GM12801 (cell line): ENCODE measurements at regions not wholly inside any gene's neighbourhood (a gene's known extent, or its start where the extent isn't known, plus 50 kb on each side); places are given as distances from the start of the nearest gene placed in this dataset.

Experiments used
- TF ChIP-seq, protein P1 (sequence below): IDR thresholded peaks from one replicate; pipeline ENCODE4 v1.5.1; 2011; ENCODE audit warnings: control low read depth; ENCODE audit not compliant: insufficient read length; ENCODE audit errors: extremely low read depth

GRCh38 chr11:32331792-32332191, 103.5 kb downstream of the WT1 start:
- TF ChIP-seq, protein P1, sequence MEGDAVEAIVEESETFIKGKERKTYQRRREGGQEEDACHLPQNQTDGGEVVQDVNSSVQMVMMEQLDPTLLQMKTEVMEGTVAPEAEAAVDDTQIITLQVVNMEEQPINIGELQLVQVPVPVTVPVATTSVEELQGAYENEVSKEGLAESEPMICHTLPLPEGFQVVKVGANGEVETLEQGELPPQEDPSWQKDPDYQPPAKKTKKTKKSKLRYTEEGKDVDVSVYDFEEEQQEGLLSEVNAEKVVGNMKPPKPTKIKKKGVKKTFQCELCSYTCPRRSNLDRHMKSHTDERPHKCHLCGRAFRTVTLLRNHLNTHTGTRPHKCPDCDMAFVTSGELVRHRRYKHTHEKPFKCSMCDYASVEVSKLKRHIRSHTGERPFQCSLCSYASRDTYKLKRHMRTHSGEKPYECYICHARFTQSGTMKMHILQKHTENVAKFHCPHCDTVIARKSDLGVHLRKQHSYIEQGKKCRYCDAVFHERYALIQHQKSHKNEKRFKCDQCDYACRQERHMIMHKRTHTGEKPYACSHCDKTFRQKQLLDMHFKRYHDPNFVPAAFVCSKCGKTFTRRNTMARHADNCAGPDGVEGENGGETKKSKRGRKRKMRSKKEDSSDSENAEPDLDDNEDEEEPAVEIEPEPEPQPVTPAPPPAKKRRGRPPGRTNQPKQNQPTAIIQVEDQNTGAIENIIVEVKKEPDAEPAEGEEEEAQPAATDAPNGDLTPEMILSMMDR = no peak

DNA sequence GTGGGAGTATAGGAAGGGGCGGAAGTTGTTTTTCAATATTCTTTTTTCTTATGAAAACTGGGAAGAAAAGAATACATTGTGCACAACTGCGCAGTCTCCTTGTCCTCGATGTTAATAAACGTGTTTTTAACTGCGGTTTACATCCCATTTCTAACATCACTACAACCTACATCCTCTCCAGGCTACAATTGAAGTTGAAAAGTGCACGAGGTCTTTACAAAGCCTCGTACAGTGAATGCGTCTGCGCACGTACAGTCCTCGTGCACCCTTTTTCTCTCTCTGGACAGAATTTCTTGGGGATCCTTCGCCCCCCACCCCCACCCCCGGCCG, 102.4 kb downstream of the WT1 start:
- TF ChIP-seq, protein P1 = no peak

DNA sequence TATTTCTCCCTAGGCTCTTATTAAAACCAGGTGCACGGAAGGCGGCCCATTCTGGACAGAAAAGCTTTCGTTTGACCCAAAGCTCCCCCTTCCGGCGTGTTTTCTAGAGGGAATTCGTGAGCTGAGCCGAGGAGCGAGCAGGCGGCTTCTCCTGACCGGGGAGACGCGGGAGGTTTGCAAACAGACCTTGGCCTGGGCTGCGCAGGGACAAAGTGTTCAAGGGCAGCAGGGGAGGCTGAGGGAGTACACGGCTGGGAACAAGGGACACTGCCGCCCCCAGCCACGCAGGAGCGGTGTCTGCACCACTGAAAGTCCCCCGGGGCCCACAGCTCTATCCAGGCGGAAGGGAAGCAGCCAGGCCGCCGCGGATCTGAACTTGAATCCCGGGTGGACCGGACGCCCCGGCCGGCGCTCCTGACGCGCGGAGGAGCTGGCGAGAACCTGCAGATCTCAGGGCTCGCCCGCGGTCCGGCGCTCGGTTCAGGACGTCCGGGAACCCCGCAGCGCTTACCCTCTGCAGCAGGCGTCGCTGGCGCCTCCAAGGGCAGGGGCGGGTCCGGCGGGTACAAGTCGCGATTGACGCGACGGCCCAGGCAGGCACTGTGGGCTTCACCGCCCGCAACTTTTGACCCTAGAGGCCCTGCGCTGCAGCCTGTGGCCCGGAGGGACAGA, 101.9 kb downstream of the WT1 start:
- TF ChIP-seq, protein P1 = no peak

DNA sequence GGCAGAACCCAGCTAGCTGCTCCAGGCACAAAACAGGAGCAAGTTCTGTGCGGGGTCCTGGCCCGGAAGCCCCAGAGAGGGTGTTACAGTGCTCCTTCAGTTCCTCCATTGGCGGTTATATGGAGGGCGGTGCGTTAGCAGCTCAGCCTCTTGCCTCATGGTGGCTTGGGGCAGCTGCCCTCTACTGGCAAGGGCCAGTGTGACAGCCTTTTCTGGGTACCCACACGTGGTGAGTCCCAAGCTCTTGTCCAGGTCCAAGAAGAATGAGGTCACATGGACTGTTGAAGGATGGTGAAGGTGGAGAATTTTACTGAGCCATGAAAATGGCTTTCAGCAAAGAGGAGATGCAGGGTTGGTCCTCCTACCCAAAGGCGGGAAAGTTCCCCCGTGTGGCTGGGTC, 100.5 kb downstream of the WT1 start:
- TF ChIP-seq, protein P1 = no peak
